ENCODE measurements at regions not wholly inside any gene's neighbourhood (a gene's known extent, or its start where the extent isn't known, plus 50 kb on each side); places are given as distances from the start of the nearest gene placed in this dataset.

DNA sequence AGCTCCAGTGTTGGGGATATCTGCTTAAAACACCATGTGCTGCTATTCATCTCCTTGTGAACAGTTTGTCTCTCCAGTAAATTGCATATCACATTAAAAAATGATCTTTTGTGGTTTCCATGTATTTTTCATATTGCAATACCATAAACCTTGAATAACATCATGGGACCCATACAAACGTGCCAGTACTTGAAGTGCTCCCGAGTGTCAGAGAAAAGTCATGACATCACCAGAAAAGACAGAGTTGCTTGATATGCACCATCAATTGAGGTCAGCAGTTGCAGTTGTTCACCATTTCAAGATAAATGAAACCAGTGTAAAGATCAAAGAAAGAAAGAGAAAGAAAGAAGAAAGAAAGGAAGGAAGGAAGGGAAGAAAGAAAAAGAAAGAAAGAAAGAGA, 278.6 kb downstream of the ZNF621 start:
- Histone ChIP-seq H3K9me3 (ENCODE audit: insufficient read depth, low read length, severe bottlenecking) (no peaks in the 10 kb centered on the region), H3K4me2 (ENCODE audit: insufficient read depth, low read length) (no peak overlapping the region), H4K20me1 (ENCODE audit: insufficient read depth, low read length) (no peaks in the 10 kb centered on the region), H3K79me2 (ENCODE audit: insufficient read depth, low read length) (no peaks in the 10 kb centered on the region), H3K9ac (ENCODE audit: low read depth, low read length) (no peak overlapping the region), H3K36me3 (ENCODE audit: insufficient read depth, low read length) (no peaks in the 10 kb centered on the region), H3K27ac (ENCODE audit: low read length) (no peak overlapping the region), H3K4me3 (ENCODE audit: low read depth in 1 of 2, low read length in 2 of 2) (no peak overlapping the region), H3K27me3 (ENCODE audit: insufficient read depth, low read length, poor library complexity) (no peaks in the 10 kb centered on the region), H2AFZ (ENCODE audit: low read depth, low read length) (no peak overlapping the region), H3K4me1 (ENCODE audit: insufficient read depth, low read length) (no peaks in the 10 kb centered on the region)
- DNase-seq (no peak), ATAC-seq (ENCODE audit: insufficient read depth, low read depth) (no peak)
- TF ChIP-seq, protein P1, sequence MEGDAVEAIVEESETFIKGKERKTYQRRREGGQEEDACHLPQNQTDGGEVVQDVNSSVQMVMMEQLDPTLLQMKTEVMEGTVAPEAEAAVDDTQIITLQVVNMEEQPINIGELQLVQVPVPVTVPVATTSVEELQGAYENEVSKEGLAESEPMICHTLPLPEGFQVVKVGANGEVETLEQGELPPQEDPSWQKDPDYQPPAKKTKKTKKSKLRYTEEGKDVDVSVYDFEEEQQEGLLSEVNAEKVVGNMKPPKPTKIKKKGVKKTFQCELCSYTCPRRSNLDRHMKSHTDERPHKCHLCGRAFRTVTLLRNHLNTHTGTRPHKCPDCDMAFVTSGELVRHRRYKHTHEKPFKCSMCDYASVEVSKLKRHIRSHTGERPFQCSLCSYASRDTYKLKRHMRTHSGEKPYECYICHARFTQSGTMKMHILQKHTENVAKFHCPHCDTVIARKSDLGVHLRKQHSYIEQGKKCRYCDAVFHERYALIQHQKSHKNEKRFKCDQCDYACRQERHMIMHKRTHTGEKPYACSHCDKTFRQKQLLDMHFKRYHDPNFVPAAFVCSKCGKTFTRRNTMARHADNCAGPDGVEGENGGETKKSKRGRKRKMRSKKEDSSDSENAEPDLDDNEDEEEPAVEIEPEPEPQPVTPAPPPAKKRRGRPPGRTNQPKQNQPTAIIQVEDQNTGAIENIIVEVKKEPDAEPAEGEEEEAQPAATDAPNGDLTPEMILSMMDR (IDR thresholded peaks at IDR 0.05; ENCODE audit: borderline replicate concordance, extremely low read depth, low read length, poor library complexity, severe bottlenecking) = no peak
- no peak for TF ChIP-seq EZH2 (IDR thresholded peaks at IDR 0.05; ENCODE audit: borderline replicate concordance, low read depth, low read length, severe bottlenecking)

DNA sequence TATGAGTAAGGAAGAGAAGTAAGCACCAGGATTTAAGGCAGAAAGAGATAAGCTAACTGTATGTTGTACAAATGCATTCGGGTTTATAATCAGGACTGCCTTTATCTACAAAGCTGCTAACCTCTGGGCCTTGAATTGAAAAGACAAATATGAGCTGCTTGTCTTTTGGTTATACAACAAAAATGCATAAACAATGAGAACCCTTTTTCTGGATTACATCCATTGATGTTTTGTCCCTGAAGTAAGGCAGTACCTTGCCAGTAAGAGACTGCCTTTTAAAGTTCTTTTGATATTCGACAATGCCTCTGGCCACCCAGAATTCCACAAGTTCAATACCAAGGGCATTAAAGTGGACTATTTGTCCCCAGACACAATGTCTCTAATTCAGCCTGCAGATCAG, 280.7 kb downstream of the ZNF621 start:
- no peak for TF ChIP-seq EZH2 (IDR thresholded peaks at IDR 0.05; ENCODE audit: borderline replicate concordance, low read depth, low read length, severe bottlenecking)
- TF ChIP-seq, protein P1 (IDR thresholded peaks at IDR 0.05; ENCODE audit: borderline replicate concordance, extremely low read depth, low read length, poor library complexity, severe bottlenecking) = no peak
- H3K4me1 ChIP-seq (ENCODE audit: insufficient read depth, low read length) = no peaks in the 10 kb centered on the region
- no peak overlapping the region for H2AFZ ChIP-seq (ENCODE audit: low read depth, low read length)
- no peaks in the 10 kb centered on the region for H3K79me2 ChIP-seq (ENCODE audit: insufficient read depth, low read length)
- no peaks in the 10 kb centered on the region for H3K27me3 ChIP-seq (ENCODE audit: insufficient read depth, low read length, poor library complexity)
- no peaks in the 10 kb centered on the region for H3K9me3 ChIP-seq (ENCODE audit: insufficient read depth, low read length, severe bottlenecking)
- H4K20me1 ChIP-seq (ENCODE audit: insufficient read depth, low read length) = no peaks in the 10 kb centered on the region
- H3K36me3 ChIP-seq (ENCODE audit: insufficient read depth, low read length) = no peaks in the 10 kb centered on the region
- H3K9ac ChIP-seq (ENCODE audit: low read depth, low read length) = no peak overlapping the region
- ATAC-seq (ENCODE audit: insufficient read depth, low read depth) (no peak), DNase-seq (no peak)
- no peak overlapping the region for H3K4me3 ChIP-seq (ENCODE audit: low read depth in 1 of 2, low read length in 2 of 2)
- no peak overlapping the region for H3K27ac ChIP-seq (ENCODE audit: low read length)
- H3K4me2 ChIP-seq (ENCODE audit: insufficient read depth, low read length) = no peak overlapping the region

DNA sequence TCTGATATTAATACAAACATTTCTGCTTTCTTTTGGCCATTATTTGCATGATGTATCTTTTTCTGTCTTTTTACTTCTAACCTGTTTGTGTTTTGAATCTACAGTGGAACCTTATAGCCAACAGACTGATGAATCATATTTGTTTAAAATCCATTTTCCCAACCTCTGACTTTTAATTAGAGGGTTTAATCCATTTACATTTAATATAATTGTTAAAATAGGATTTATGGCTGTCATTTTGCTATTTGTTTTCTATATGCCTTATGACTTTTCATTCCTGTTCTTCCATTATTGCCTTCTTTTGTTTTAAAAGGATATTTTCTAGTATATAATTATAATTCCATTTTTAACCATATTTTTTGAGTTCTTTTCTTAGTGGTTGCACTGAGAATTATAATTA, 286.1 kb downstream of the ZNF621 start:
- ATAC-seq (ENCODE audit: insufficient read depth, low read depth) = no peak
- H3K4me3 ChIP-seq (ENCODE audit: low read depth in 1 of 2, low read length in 2 of 2) = no peak overlapping the region
- peaks cover 2% of the 10 kb centered on the region for H3K27me3 ChIP-seq (ENCODE audit: insufficient read depth, low read length, poor library complexity)
- no peaks in the 10 kb centered on the region for H4K20me1 ChIP-seq (ENCODE audit: insufficient read depth, low read length)
- no peak overlapping the region for H2AFZ ChIP-seq (ENCODE audit: low read depth, low read length)
- DNase-seq = no peak
- H3K9ac ChIP-seq (ENCODE audit: low read depth, low read length) = no peak overlapping the region
- H3K36me3 ChIP-seq (ENCODE audit: insufficient read depth, low read length) = no peaks in the 10 kb centered on the region
- H3K9me3 ChIP-seq (ENCODE audit: insufficient read depth, low read length, severe bottlenecking) = no peaks in the 10 kb centered on the region
- TF ChIP-seq, protein P1 (IDR thresholded peaks at IDR 0.05; ENCODE audit: borderline replicate concordance, extremely low read depth, low read length, poor library complexity, severe bottlenecking) = no peak
- no peak for TF ChIP-seq EZH2 (IDR thresholded peaks at IDR 0.05; ENCODE audit: borderline replicate concordance, low read depth, low read length, severe bottlenecking)
- no peak overlapping the region for H3K4me2 ChIP-seq (ENCODE audit: insufficient read depth, low read length)
- H3K27ac ChIP-seq (ENCODE audit: low read length) = no peak overlapping the region
- H3K79me2 ChIP-seq (ENCODE audit: insufficient read depth, low read length) = no peaks in the 10 kb centered on the region
- H3K4me1 ChIP-seq (ENCODE audit: insufficient read depth, low read length) = no peaks in the 10 kb centered on the region

DNA sequence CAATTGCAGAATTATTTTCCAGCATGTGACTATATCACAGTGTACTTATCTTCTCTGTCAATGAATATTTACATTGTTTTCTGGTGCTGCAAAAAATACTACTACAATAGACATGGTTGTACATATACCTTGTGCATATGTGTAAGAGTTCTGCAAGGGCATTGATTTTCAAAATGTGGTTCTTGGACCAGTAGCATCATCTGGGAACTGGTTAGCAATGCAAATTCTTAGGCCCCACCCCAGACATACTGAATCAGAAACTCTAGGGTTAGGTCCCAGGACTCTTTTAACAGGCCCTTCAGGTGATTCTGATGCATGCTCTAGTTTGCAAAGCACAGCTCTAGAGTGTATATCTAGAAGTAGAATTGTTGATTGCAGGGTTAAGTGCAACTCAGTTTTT, 292.3 kb downstream of the ZNF621 start:
- Histone ChIP-seq H3K36me3 (ENCODE audit: insufficient read depth, low read length) (no peaks in the 10 kb centered on the region), H3K9me3 (ENCODE audit: insufficient read depth, low read length, severe bottlenecking) (no peaks in the 10 kb centered on the region), H4K20me1 (ENCODE audit: insufficient read depth, low read length) (no peaks in the 10 kb centered on the region), H3K27ac (ENCODE audit: low read length) (no peak overlapping the region), H3K27me3 (ENCODE audit: insufficient read depth, low read length, poor library complexity) (peaks cover 4% of the 10 kb centered on the region), H3K4me3 (ENCODE audit: low read depth in 1 of 2, low read length in 2 of 2) (no peak overlapping the region), H3K9ac (ENCODE audit: low read depth, low read length) (no peak overlapping the region), H3K79me2 (ENCODE audit: insufficient read depth, low read length) (no peaks in the 10 kb centered on the region), H3K4me1 (ENCODE audit: insufficient read depth, low read length) (no peaks in the 10 kb centered on the region), H3K4me2 (ENCODE audit: insufficient read depth, low read length) (no peak overlapping the region), H2AFZ (ENCODE audit: low read depth, low read length) (no peak overlapping the region)
- ATAC-seq (ENCODE audit: insufficient read depth, low read depth) = no peak
- no peak for DNase-seq
- no peak for TF ChIP-seq EZH2 (IDR thresholded peaks at IDR 0.05; ENCODE audit: borderline replicate concordance, low read depth, low read length, severe bottlenecking)
- TF ChIP-seq, protein P1 (IDR thresholded peaks at IDR 0.05; ENCODE audit: borderline replicate concordance, extremely low read depth, low read length, poor library complexity, severe bottlenecking) = no peak

All from DND-41 (cell line).